CD4-positive, alpha-beta T cell treated with Interleukin-4 for 1 hour (primary cell): ENCODE measurements at regions not wholly inside any gene's neighbourhood (a gene's known extent, or its start where the extent isn't known, plus 50 kb on each side); places are given as distances from the start of the nearest gene placed in this dataset.
A peak's percentile ranks its signal among the peaks of the same experiment; 100 is the strongest.

Experiments
- DNase-seq, 2 donors: peaks; one replicate each; pipeline ENCODE4 v3.0.0-alpha.2; 2020 to 2022

- no peak for DNase-seq
Observed at GRCh38 chr7:12456506-12456905, 52.8 kb upstream of the VWDE start.

- DNase-seq: peak in 1 of 2 donors; percentile 43
Observed at GRCh38 chr7:12458520-12459131, 55.0 kb upstream of the VWDE start.

GRCh38 chr7:12467837-12468236 lies 64.2 kb upstream of the VWDE start:
- no peak for DNase-seq

GRCh38 chr7:12469568-12469967 lies 65.9 kb upstream of the VWDE start:
- DNase-seq: no peak

GRCh38 chr7:12470930-12471329 lies 67.3 kb upstream of the VWDE start:
- DNase-seq: no peak

GRCh38 chr7:12474035-12474434 lies 70.4 kb upstream of the VWDE start:
- no peak for DNase-seq

- DNase-seq: no peak
Observed at GRCh38 chr7:12475362-12476063, 71.8 kb upstream of the VWDE start.

GRCh38 chr7:12477620-12478019 lies 74.0 kb upstream of the VWDE start:
- DNase-seq: no peak

- no peak for DNase-seq
Observed at GRCh38 chr7:12481722-12482121, 78.1 kb upstream of the VWDE start.

GRCh38 chr7:12485845-12486244 lies 82.2 kb upstream of the VWDE start:
- no peak for DNase-seq

GRCh38 chr7:12488341-12488740 lies 82.2 kb upstream of the SCIN start:
- DNase-seq: no peak

- DNase-seq: peak in 1 of 2 donors; percentile 47
Observed at GRCh38 chr7:12490107-12490688, 80.3 kb upstream of the SCIN start.

- DNase-seq: no peak
Observed at GRCh38 chr7:12490940-12491339, 79.6 kb upstream of the SCIN start.

GRCh38 chr7:12491526-12491925 lies 79.0 kb upstream of the SCIN start:
- no peak for DNase-seq

GRCh38 chr7:12493407-12493806 lies 77.1 kb upstream of the SCIN start:
- no peak for DNase-seq

- DNase-seq: no peak
Observed at GRCh38 chr7:12493863-12494686, 76.4 kb upstream of the SCIN start.

- no peak for DNase-seq
Observed at GRCh38 chr7:12494687-12495024, 75.9 kb upstream of the SCIN start.

- DNase-seq: peak in 1 of 2 donors; percentile 25
Observed at GRCh38 chr7:12496901-12497674, 73.4 kb upstream of the SCIN start.

GRCh38 chr7:12504149-12504548 lies 66.4 kb upstream of the SCIN start:
- no peak for DNase-seq

- DNase-seq: no peak
Observed at GRCh38 chr7:12508005-12508404, 62.5 kb upstream of the SCIN start.

GRCh38 chr7:12508554-12508953 lies 62.0 kb upstream of the SCIN start:
- no peak for DNase-seq

GRCh38 chr7:12517451-12517850 lies 53.1 kb upstream of the SCIN start:
- no peak for DNase-seq
